ENCODE measurements at regions not wholly inside any gene's neighbourhood (a gene's known extent, or its start where the extent isn't known, plus 50 kb on each side); places are given as distances from the start of the nearest gene placed in this dataset.

- DNase-seq (ENCODE audit: low read depth in 2 of 2): no peak
These were observed 232.8 kb upstream of the DIO3 start for GRCh38 chr14:101328412-101329028.

- DNase-seq (ENCODE audit: low read depth in 2 of 2): no peak
These were observed 230.7 kb upstream of the DIO3 start for GRCh38 chr14:101330416-101331140.

- no peak for DNase-seq (ENCODE audit: low read depth in 2 of 2)
These were observed 230.2 kb upstream of the DIO3 start for GRCh38 chr14:101331141-101331525.

GRCh38 chr14:101331661-101332169 lies 229.6 kb upstream of the DIO3 start:
- no peak for DNase-seq (ENCODE audit: low read depth in 2 of 2)

- DNase-seq (ENCODE audit: low read depth in 2 of 2): no peak
These were observed 229.0 kb upstream of the DIO3 start for GRCh38 chr14:101332281-101332680.

GRCh38 chr14:101333335-101334280 lies 227.7 kb upstream of the DIO3 start:
- no peak for DNase-seq (ENCODE audit: low read depth in 2 of 2)

GRCh38 chr14:101334656-101335055 lies 226.6 kb upstream of the DIO3 start:
- no peak for DNase-seq (ENCODE audit: low read depth in 2 of 2)

- DNase-seq (ENCODE audit: low read depth in 2 of 2): no peak
These were observed 226.1 kb upstream of the DIO3 start for GRCh38 chr14:101335061-101335661.

- DNase-seq (ENCODE audit: low read depth in 2 of 2): no peak
These were observed 225.1 kb upstream of the DIO3 start for GRCh38 chr14:101336183-101336582.

GRCh38 chr14:101337053-101337452 lies 224.2 kb upstream of the DIO3 start:
- no peak for DNase-seq (ENCODE audit: low read depth in 2 of 2)

- no peak for DNase-seq (ENCODE audit: low read depth in 2 of 2)
These were observed 220.7 kb upstream of the DIO3 start for GRCh38 chr14:101340556-101340955.

GRCh38 chr14:101347893-101348777 lies 213.2 kb upstream of the DIO3 start:
- no peak for DNase-seq (ENCODE audit: low read depth in 2 of 2)

GRCh38 chr14:101349108-101349507 lies 212.2 kb upstream of the DIO3 start:
- DNase-seq (ENCODE audit: low read depth in 2 of 2): no peak

- no peak for DNase-seq (ENCODE audit: low read depth in 2 of 2)
These were observed 211.3 kb upstream of the DIO3 start for GRCh38 chr14:101350021-101350420.

GRCh38 chr14:101350691-101351090 lies 210.6 kb upstream of the DIO3 start:
- no peak for DNase-seq (ENCODE audit: low read depth in 2 of 2)

- DNase-seq (ENCODE audit: low read depth in 2 of 2): no peak
These were observed 210.1 kb upstream of the DIO3 start for GRCh38 chr14:101351146-101351545.

- DNase-seq (ENCODE audit: low read depth in 2 of 2): no peak
These were observed 209.5 kb upstream of the DIO3 start for GRCh38 chr14:101351769-101352168.

- DNase-seq (ENCODE audit: low read depth in 2 of 2): no peak
These were observed 208.7 kb upstream of the DIO3 start for GRCh38 chr14:101352567-101352966.

GRCh38 chr14:101353422-101353821 lies 207.9 kb upstream of the DIO3 start:
- DNase-seq (ENCODE audit: low read depth in 2 of 2): no peak

GRCh38 chr14:101354726-101355125 lies 206.6 kb upstream of the DIO3 start:
- DNase-seq (ENCODE audit: low read depth in 2 of 2): no peak

- no peak for DNase-seq (ENCODE audit: low read depth in 2 of 2)
These were observed 206.0 kb upstream of the DIO3 start for GRCh38 chr14:101355284-101355683.

Data from stimulated activated CD8-positive, alpha-beta memory T cell treated with anti-CD3 and anti-CD28 coated beads, Interleukin-15, amount 100 ng/mL, for 4 hours (primary cell).